PC-3 (cell line): ENCODE measurements at regions not wholly inside any gene's neighbourhood (a gene's known extent, or its start where the extent isn't known, plus 50 kb on each side); places are given as distances from the start of the nearest gene placed in this dataset.

ENCODE experiments used
- ATAC-seq: fragments of 200-7000 bp; cut with Tn5 transposase; 2 replicates; pipeline ENCODE4 v1.9.1; 2020; ENCODE audit warnings: mild to moderate bottlenecking, moderate library complexity
- BruUV-seq: library from RNA; stranded (reverse); fragments of 400-500 nt; replicated peaks from 2 replicates; lab custom pipeline; 2021; lab: Mats Ljungman, UMichigan
- CTCF ChIA-PET: fragments of 300-600 bp; sonication (Branson Sonifier 250); formaldehyde crosslinking; loops from one replicate; lab custom pipeline; 2022; ENCODE audit warnings: antibody characterized with exemption; lab: Charles Lee
- POLR2A ChIA-PET: fragments of 300-600 bp; sonication (Branson Sonifier 250); formaldehyde crosslinking; loops from one replicate; lab custom pipeline; 2022; ENCODE audit warnings: antibody characterized with exemption; ENCODE audit not compliant: unreplicated experiment; lab: Charles Lee
- DNase-seq: peaks from one replicate; pipeline ENCODE4 v3.0.0-alpha.2; 2015
- H2AFZ ChIP-seq: fragments of 300-600 bp; sonication (generic); 2 replicates; pipeline ENCODE4 v1.6.0; 2016; ENCODE audit warnings: antibody characterized with exemption, low read length
- H3F3A ChIP-seq: fragments of 300-600 bp; sonication (generic); one replicate; pipeline ENCODE4 v1.6.0; 2017; ENCODE audit warnings: antibody characterized with exemption, low read length, control low read depth, mild to moderate bottlenecking; ENCODE audit not compliant: unreplicated experiment
- H3K27ac ChIP-seq: fragments of 300-600 bp; sonication (generic); 2 replicates; pipeline ENCODE4 v1.5.1; 2016; ENCODE audit warnings: mild to moderate bottlenecking, low read length
- H3K27me3 ChIP-seq: fragments of 300-600 bp; sonication (generic); 2 replicates; pipeline ENCODE4 v1.6.1; 2016; ENCODE audit warnings: low read length, mixed read lengths
- H3K36me3 ChIP-seq: fragments of 300-600 bp; sonication (generic); 2 replicates; pipeline ENCODE4 v1.6.1; 2016; ENCODE audit warnings: low read depth, mixed run types, low read length, mixed read lengths
- H3K4me1 ChIP-seq: fragments of 300-600 bp; sonication (generic); 2 replicates; pipeline ENCODE4 v1.5.1; 2016; ENCODE audit warnings: low read length; ENCODE audit not compliant: insufficient read depth
- H3K4me2 ChIP-seq: fragments of 300-600 bp; sonication (generic); 2 replicates; pipeline ENCODE4 v1.6.0; 2016; ENCODE audit warnings: low read length
- H3K4me3 ChIP-seq: fragments of 300-600 bp; sonication (generic); 2 replicates; pipeline ENCODE4 v1.5.1; 2016; ENCODE audit warnings: mild to moderate bottlenecking, low read length, mixed read lengths
- H3K79me2 ChIP-seq: fragments of 300-600 bp; sonication (generic); 2 replicates; pipeline ENCODE4 v1.6.1; 2017; ENCODE audit warnings: low read length, mixed read lengths
- H3K9ac ChIP-seq: fragments of 300-600 bp; sonication (generic); 2 replicates; pipeline ENCODE4 v1.6.0; 2016; ENCODE audit warnings: mild to moderate bottlenecking, low read length
- H3K9me2 ChIP-seq: fragments of 300-600 bp; sonication (generic); replicated peaks from 2 replicates; pipeline ENCODE4 v1.6.1; 2016; ENCODE audit warnings: mixed run types, low read length, mixed read lengths
- H3K9me3 ChIP-seq: fragments of 300-600 bp; sonication (generic); 2 replicates; pipeline ENCODE4 v1.6.1; 2016; ENCODE audit warnings: low read length, mixed read lengths
- H4K20me1 ChIP-seq: fragments of 300-600 bp; sonication (generic); 2 replicates; pipeline ENCODE4 v1.6.1; 2016; ENCODE audit warnings: low read length, mixed read lengths
- EZH2 ChIP-seq: fragments of 300-600 bp; sonication (generic); IDR thresholded peaks from one replicate; pipeline ENCODE4 v1.6.1; 2017; ENCODE audit warnings: antibody characterized with exemption, mild to moderate bottlenecking, low read length; ENCODE audit not compliant: unreplicated experiment
- EZH2phosphoT487 ChIP-seq: fragments of 300-600 bp; sonication (generic); IDR thresholded peaks from 2 replicates; pipeline ENCODE4 v1.6.1; 2018; ENCODE audit warnings: mild to moderate bottlenecking, antibody characterized with exemption, low read length, borderline replicate concordance
- intact Hi-C: fragments of 100-400 bp; cut with micrococcal nuclease; formaldehyde crosslinking; loops from 2 replicates; pipeline ENCODE4 v1.9.0; 2023
- TF ChIP-seq, protein P1 (sequence below): fragments of 300-600 bp; sonication (generic); conservative IDR thresholded peaks from 2 replicates; pipeline ENCODE4 v1.5.1; 2017; ENCODE audit warnings: antibody characterized with exemption, low read depth, mild to moderate bottlenecking, low read length

DNA sequence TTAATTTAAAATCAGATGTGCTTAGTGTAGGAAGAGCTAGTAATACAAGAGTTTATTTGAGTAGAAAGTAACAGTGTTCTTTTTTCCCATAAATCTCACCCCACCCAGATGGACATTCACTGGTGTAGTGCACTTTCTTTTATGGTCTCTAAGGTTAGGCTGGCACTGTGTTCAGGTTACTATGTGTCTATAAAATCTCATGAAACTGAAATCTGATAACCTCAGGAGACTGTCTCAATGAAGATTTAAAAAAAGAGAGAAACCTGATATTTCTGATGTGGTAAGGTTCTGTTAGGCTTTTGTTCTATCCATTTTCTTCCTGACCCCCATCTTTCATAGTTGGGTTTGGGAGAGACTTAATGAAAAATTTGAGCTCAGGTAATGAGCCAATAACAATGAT, 101.2 kb upstream of the CLVS2 start:
- intact Hi-C loops, result no loop called here
- Histone ChIP-seq H3K4me2 (no peak overlapping the region), H2AFZ (no peak overlapping the region), H3K27ac (no peak overlapping the region), H3K9me3 (no peaks in the 10 kb centered on the region), H3K4me3 (no peak overlapping the region), H3K79me2 (no peaks in the 10 kb centered on the region), H3K27me3 (no peaks in the 10 kb centered on the region), H3K9me2 (no peaks in the 10 kb centered on the region), H3K36me3 (no peaks in the 10 kb centered on the region), H3F3A (no peaks in the 10 kb centered on the region), H4K20me1 (no peaks in the 10 kb centered on the region), H3K4me1 (no peaks in the 10 kb centered on the region), H3K9ac (no peak overlapping the region)
- DNase-seq, result no peak
- ATAC-seq, result no peak
- TF ChIP-seq EZH2, result no peak
- TF ChIP-seq, protein P1, sequence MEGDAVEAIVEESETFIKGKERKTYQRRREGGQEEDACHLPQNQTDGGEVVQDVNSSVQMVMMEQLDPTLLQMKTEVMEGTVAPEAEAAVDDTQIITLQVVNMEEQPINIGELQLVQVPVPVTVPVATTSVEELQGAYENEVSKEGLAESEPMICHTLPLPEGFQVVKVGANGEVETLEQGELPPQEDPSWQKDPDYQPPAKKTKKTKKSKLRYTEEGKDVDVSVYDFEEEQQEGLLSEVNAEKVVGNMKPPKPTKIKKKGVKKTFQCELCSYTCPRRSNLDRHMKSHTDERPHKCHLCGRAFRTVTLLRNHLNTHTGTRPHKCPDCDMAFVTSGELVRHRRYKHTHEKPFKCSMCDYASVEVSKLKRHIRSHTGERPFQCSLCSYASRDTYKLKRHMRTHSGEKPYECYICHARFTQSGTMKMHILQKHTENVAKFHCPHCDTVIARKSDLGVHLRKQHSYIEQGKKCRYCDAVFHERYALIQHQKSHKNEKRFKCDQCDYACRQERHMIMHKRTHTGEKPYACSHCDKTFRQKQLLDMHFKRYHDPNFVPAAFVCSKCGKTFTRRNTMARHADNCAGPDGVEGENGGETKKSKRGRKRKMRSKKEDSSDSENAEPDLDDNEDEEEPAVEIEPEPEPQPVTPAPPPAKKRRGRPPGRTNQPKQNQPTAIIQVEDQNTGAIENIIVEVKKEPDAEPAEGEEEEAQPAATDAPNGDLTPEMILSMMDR, result no peak
- TF ChIP-seq EZH2phosphoT487, result no peak
- ChIA-PET POLR2A (no interaction called here), CTCF (no interaction called here)
- no TSS peak for BruUV-seq

DNA sequence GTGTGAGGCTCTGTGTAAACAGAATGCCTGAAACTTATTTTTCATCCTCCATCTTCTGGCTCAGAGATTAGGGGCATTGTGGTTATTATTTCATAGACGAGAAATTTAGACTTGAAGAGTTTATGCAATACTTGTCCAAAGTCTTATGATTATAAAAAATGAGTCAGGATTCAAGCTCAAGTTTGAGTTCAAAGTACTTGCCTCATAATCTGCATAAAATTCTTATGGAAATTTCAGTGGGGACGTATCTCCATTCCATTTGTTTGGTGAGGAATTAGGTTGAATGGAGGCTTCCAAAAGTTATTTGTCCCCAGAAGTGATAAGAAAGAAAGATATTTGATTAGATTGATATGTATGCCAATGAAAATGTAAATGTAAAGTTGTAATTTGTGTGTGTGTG, 93.7 kb upstream of the CLVS2 start:
- BruUV-seq, result no TSS peak

DNA sequence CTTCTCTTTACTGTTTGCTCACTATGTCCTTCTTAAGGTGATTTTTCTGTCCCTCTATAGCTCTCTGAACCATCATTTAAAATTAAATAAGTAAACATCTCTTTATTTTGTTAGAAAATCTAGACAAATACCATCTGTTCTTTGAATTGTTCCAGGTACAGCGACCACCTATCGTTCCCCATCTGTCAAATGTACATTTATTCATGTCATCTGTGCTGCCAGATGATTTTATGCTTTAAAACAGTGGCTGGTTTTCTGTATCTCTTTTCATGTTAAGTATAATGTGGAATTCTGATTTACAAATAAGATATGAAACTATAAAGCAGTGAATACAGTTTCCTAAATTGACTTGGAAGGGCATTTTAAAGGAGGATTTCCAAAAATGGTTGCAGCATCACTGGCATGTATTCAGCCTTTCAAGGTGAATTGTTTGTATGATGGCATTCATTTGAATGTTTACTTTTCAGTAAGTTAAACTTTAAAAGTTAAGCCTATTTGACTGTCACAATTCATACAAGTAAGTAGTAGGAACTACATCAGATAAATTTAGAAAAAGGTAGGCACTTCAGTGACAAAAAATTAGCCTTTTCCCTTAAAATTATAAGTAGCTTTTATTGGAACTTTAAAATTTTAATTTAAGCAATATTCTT, 92.6 kb upstream of the CLVS2 start:
- no peaks in the 10 kb centered on the region for H4K20me1 ChIP-seq
- BruUV-seq, result no TSS peak
- ATAC-seq (no peak), DNase-seq (no peak)
- H3K27ac ChIP-seq, result no peak overlapping the region
- H3K4me2 ChIP-seq, result no peak overlapping the region
- H3K27me3 ChIP-seq, result 0 out of 2 replicates have a peak, but pooled peaks cover 4% of the 10 kb centered on the region
- H3K36me3 ChIP-seq, result no peaks in the 10 kb centered on the region
- TF ChIP-seq EZH2phosphoT487 (no peak), EZH2 (no peak)
- TF ChIP-seq, protein P1, result no peak
- no peak overlapping the region for H2AFZ ChIP-seq
- H3K79me2 ChIP-seq, result no peaks in the 10 kb centered on the region
- H3K9ac ChIP-seq, result no peak overlapping the region
- ChIA-PET POLR2A (no interaction called here), CTCF (no interaction called here)
- no peaks in the 10 kb centered on the region for H3K9me3 ChIP-seq
- no peaks in the 10 kb centered on the region for H3K4me1 ChIP-seq
- no peak overlapping the region for H3K4me3 ChIP-seq
- H3F3A ChIP-seq, result no peaks in the 10 kb centered on the region
- H3K9me2 ChIP-seq, result no peaks in the 10 kb centered on the region
- intact Hi-C loops, result no loop called here

More for the DNA sequence above, 93.7 kb upstream of the CLVS2 start:
- CTCF ChIA-PET, result no interaction called here
- Histone ChIP-seq H3K9me2 (no peaks in the 10 kb centered on the region), H3K4me3 (no peak overlapping the region), H3F3A (no peaks in the 10 kb centered on the region), H3K4me1 (no peaks in the 10 kb centered on the region), H4K20me1 (no peaks in the 10 kb centered on the region), H3K79me2 (no peaks in the 10 kb centered on the region), H3K4me2 (no peak overlapping the region), H3K36me3 (no peaks in the 10 kb centered on the region), H3K27me3 (0 out of 2 replicates have a peak, but pooled peaks cover 4% of the 10 kb centered on the region), H3K9me3 (no peaks in the 10 kb centered on the region), H3K9ac (no peak overlapping the region), H2AFZ (no peak overlapping the region), H3K27ac (no peak overlapping the region)
- intact Hi-C loops, result no loop called here
- POLR2A ChIA-PET, result no interaction called here
- ATAC-seq (no peak), DNase-seq (no peak)
- no peak for TF ChIP-seq EZH2
- TF ChIP-seq EZH2phosphoT487, result no peak
- TF ChIP-seq, protein P1, result no peak
